ENCODE measurements at regions not wholly inside any gene's neighbourhood (a gene's known extent, or its start where the extent isn't known, plus 50 kb on each side); places are given as distances from the start of the nearest gene placed in this dataset.

GRCh38 chr4:189840356-189840755 is 100.3 kb upstream of the FRG1 start:
- TF ChIP-seq CTCF (IDR thresholded peaks at IDR 0.05) = no peak
- TF ChIP-seq POLR2A (IDR thresholded peaks at IDR 0.05) = no peak
- TF ChIP-seq EP300 (IDR thresholded peaks at IDR 0.05) = no peak
